HFFc6 (cell line): ENCODE measurements at regions not wholly inside any gene's neighbourhood (a gene's known extent, or its start where the extent isn't known, plus 50 kb on each side); places are given as distances from the start of the nearest gene placed in this dataset.

Experiments
- DNase-seq: peaks from one replicate; pipeline ENCODE4 v3.0.0-alpha.2; 2018
- H3K27ac Mint-ChIP-seq: 2 replicates; pipeline ENCODE4 v1.8.0; 2020; ENCODE audit warnings: mild to moderate bottlenecking, mixed read lengths
- H3K27me3 Mint-ChIP-seq: 2 replicates; pipeline ENCODE4 v1.8.0; 2021; ENCODE audit warnings: mild to moderate bottlenecking, moderate library complexity, mixed read lengths; ENCODE audit not compliant: insufficient read depth
- H3K36me3 Mint-ChIP-seq: 2 replicates; pipeline ENCODE4 v1.8.0; 2021; ENCODE audit warnings: low read depth, mixed read lengths
- H3K4me1 Mint-ChIP-seq: 2 replicates; pipeline ENCODE4 v1.8.0; 2020; ENCODE audit warnings: low read depth, mixed read lengths
- H3K4me3 Mint-ChIP-seq: 2 replicates; pipeline ENCODE4 v1.8.0; 2020; ENCODE audit warnings: mild to moderate bottlenecking, moderate library complexity, mixed read lengths
- H3K9me3 Mint-ChIP-seq: 2 replicates; pipeline ENCODE4 v1.8.0; 2020; ENCODE audit warnings: mild to moderate bottlenecking, mixed read lengths
- TF ChIP-seq, protein P1 (sequence below): fragments of 200-600 bp; sonication (generic); IDR thresholded peaks from 2 replicates; pipeline ENCODE4 v1.5.0; 2021; ENCODE audit warnings: antibody characterized with exemption, mild to moderate bottlenecking

DNA sequence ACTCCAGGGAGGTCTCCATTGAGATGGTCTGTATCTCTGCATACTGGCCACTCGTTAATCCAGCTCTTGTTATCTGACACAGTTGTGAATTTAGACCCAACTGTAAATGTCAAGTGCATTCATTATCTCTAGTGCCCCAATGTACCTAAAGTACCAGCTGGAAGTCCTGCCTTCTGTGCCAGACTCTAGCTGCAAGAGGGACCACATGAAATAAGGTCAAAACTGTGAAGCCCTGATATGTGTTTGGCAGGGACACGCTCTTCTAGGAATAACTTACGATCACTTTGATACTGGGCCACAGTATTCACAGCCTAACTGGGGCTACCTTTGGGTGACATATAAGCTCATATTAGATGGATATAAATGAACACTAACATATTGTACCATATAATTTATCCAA, 268.5 kb downstream of the LRIG3 start:
- Mint-ChIP-seq H3K27ac (no peak overlapping the region), H3K27me3 (no peaks in the 10 kb centered on the region), H3K4me3 (no peak overlapping the region), H3K4me1 (peaks cover 2% of the 10 kb centered on the region; the same call in 1 of the 2 replicates), H3K36me3 (no peaks in the 10 kb centered on the region), H3K9me3 (no peaks in the 10 kb centered on the region)
- TF ChIP-seq, protein P1, sequence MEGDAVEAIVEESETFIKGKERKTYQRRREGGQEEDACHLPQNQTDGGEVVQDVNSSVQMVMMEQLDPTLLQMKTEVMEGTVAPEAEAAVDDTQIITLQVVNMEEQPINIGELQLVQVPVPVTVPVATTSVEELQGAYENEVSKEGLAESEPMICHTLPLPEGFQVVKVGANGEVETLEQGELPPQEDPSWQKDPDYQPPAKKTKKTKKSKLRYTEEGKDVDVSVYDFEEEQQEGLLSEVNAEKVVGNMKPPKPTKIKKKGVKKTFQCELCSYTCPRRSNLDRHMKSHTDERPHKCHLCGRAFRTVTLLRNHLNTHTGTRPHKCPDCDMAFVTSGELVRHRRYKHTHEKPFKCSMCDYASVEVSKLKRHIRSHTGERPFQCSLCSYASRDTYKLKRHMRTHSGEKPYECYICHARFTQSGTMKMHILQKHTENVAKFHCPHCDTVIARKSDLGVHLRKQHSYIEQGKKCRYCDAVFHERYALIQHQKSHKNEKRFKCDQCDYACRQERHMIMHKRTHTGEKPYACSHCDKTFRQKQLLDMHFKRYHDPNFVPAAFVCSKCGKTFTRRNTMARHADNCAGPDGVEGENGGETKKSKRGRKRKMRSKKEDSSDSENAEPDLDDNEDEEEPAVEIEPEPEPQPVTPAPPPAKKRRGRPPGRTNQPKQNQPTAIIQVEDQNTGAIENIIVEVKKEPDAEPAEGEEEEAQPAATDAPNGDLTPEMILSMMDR: no peak
- DNase-seq: no peak

DNA sequence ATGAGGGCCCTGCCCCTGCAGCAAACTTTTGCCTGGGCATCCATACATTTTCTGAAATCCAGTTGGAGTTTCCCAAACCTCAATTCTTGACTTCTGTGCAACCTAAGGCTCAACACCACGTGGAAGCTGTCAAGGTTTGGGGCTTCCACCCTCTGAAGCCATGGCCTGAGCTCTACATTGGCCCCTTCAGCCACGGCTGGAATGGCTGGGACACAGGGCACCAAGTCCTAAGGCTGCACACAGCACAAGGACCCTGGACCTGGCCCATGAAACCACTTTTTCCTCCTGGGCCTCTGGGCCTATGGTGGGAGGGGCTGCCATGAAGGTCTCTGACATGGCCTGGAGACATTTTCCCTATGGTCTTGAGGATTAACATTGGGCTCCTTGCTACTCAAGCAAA, 266.3 kb downstream of the LRIG3 start:
- no peak for DNase-seq
- peaks cover 6% of the 10 kb centered on the region; the same call in 1 of the 2 replicates for H3K4me1 Mint-ChIP-seq
- no peaks in the 10 kb centered on the region for H3K27me3 Mint-ChIP-seq
- H3K36me3 Mint-ChIP-seq: no peaks in the 10 kb centered on the region
- H3K9me3 Mint-ChIP-seq: no peaks in the 10 kb centered on the region
- no peak overlapping the region for H3K27ac Mint-ChIP-seq
- no peak overlapping the region for H3K4me3 Mint-ChIP-seq
- TF ChIP-seq, protein P1: no peak

DNA sequence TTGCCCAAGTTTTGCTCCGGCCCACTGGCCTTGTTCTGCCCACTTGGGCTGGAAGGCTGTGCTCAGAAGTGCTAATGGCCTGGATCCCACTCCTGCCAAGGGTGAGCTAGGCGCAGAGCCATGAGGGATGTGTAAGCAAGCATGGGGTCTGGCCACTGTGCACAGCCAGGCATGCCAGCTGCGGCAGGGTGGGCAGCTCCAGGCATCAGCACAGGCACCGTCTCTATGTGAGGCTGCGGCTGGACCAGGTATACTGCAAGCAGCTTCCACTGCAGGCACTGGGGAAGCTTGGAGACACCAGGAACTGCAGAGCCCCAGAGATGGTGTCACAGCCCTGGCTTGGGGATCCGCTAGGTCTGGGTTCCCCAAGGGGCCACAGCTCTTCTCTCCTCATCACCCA, 264.9 kb downstream of the LRIG3 start:
- Mint-ChIP-seq H3K4me1 (peaks cover 6% of the 10 kb centered on the region; the same call in 1 of the 2 replicates), H3K9me3 (no peaks in the 10 kb centered on the region), H3K27ac (no peak overlapping the region), H3K36me3 (no peaks in the 10 kb centered on the region), H3K27me3 (no peaks in the 10 kb centered on the region), H3K4me3 (no peak overlapping the region)
- no peak for DNase-seq
- TF ChIP-seq, protein P1: no peak

DNA sequence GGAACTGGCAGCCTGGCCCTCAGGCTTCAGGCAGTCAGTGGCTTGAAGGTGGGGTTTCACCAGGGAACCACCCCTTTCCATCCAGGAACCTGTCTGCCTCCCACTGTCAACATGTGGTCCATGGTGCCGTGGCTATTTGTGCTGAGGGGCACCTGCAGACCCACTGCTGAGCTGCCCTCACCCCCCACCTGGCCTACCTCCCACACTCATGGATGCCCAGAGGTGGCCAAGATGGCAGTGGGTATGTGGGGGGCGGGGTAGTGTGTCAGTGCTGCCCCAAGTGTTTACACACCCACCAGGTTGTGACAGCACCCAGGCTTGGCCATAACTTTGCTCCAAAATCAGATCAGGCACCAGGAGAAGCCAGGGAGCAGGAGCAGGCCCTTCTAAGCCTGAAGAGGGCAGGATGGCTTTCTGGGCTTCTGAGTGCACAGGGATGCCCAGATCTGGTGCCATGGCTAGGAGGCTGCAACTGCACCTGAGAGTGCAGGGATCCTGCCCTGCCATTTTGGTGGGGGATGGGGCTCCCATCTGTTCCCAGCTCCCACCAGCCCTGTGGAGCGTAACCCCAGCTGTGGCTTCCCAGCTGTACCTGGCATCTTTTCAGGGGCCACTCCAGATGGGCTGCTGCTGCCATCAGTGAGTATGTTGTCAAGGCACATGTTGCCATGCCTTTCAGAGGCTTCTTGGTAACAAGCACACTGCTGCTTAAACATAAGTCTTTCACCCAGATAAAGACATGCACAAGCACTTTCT, 263.9 kb downstream of the LRIG3 start:
- H3K27ac Mint-ChIP-seq: no peak overlapping the region
- H3K4me3 Mint-ChIP-seq: no peak overlapping the region

DNA sequence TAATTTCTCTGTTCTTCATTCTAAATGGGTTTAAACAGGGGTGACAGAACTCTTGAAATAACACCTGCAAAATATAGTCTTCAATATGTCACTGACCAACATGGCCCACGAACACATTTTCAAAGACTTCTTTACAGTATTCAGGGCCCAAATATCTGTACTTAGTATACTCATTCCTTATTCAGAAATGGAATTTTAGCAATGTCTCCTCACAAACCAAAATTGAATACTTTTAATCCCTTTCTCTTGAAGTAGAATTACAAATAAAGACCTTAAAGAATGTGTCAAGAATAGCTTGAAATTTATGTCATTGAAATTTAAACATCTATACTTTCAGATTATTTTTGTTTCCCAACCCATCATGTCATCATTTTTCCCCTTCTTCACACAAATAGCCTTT, 263.1 kb downstream of the LRIG3 start:
- no peak for DNase-seq
- TF ChIP-seq, protein P1: no peak

More for the DNA sequence above, 263.9 kb downstream of the LRIG3 start:
- Mint-ChIP-seq H3K27me3 (no peaks in the 10 kb centered on the region; the same call in 1 of the 2 replicates), H3K9me3 (no peaks in the 10 kb centered on the region), H3K4me1 (peaks cover 6% of the 10 kb centered on the region; the same call in 1 of the 2 replicates), H3K36me3 (no peaks in the 10 kb centered on the region)
- TF ChIP-seq, protein P1: no peak
- DNase-seq: no peak

More for the DNA sequence above, 263.1 kb downstream of the LRIG3 start:
- H3K4me3 Mint-ChIP-seq: no peak overlapping the region
- no peaks in the 10 kb centered on the region; the same call in 1 of the 2 replicates for H3K27me3 Mint-ChIP-seq
- no peak overlapping the region for H3K27ac Mint-ChIP-seq
- peaks cover 6% of the 10 kb centered on the region; the same call in 1 of the 2 replicates for H3K4me1 Mint-ChIP-seq
- no peaks in the 10 kb centered on the region for H3K36me3 Mint-ChIP-seq
- no peaks in the 10 kb centered on the region for H3K9me3 Mint-ChIP-seq
